GM12891 (cell line): ENCODE measurements at regions not wholly inside any gene's neighbourhood (a gene's known extent, or its start where the extent isn't known, plus 50 kb on each side); places are given as distances from the start of the nearest gene placed in this dataset.

Experiments
- PAX5 ChIP-seq: IDR thresholded peaks from 2 replicates; pipeline ENCODE4 v1.6.1; 2011; ENCODE audit warnings: low read length, moderate library complexity, mild to moderate bottlenecking; ENCODE audit not compliant: insufficient read depth, severe bottlenecking
- POLR2A ChIP-seq: IDR thresholded peaks from 2 replicates; pipeline ENCODE4 v1.6.1; 2011; ENCODE audit warnings: low read depth, low read length, control low read depth
- POLR2AphosphoS5 ChIP-seq: IDR thresholded peaks from 2 replicates; pipeline ENCODE4 v1.6.1; 2011; ENCODE audit warnings: low read depth, low read length, control low read depth
- POU2F2 ChIP-seq: IDR thresholded peaks from 2 replicates; pipeline ENCODE4 v1.6.1; 2011; ENCODE audit warnings: low read depth, mild to moderate bottlenecking, control low read depth, low read length, moderate library complexity
- TAF1 ChIP-seq: IDR thresholded peaks from 2 replicates; pipeline ENCODE4 v1.6.1; 2011; ENCODE audit warnings: low read depth, low read length, control low read depth

GRCh38 chr2:57217013-57217412 lies 829.6 kb upstream of the VRK2 start:
- TF ChIP-seq POLR2A (no peak), POLR2AphosphoS5 (no peak), TAF1 (no peak), PAX5 (no peak), POU2F2 (no peak)
